ENCODE measurements at regions not wholly inside any gene's neighbourhood (a gene's known extent, or its start where the extent isn't known, plus 50 kb on each side); places are given as distances from the start of the nearest gene placed in this dataset.
"Not testable (repeated sequence)": the region's sequence is repeated elsewhere in the genome, so short reads cannot be mapped to it uniquely, and the experiment has no call there.

DNA sequence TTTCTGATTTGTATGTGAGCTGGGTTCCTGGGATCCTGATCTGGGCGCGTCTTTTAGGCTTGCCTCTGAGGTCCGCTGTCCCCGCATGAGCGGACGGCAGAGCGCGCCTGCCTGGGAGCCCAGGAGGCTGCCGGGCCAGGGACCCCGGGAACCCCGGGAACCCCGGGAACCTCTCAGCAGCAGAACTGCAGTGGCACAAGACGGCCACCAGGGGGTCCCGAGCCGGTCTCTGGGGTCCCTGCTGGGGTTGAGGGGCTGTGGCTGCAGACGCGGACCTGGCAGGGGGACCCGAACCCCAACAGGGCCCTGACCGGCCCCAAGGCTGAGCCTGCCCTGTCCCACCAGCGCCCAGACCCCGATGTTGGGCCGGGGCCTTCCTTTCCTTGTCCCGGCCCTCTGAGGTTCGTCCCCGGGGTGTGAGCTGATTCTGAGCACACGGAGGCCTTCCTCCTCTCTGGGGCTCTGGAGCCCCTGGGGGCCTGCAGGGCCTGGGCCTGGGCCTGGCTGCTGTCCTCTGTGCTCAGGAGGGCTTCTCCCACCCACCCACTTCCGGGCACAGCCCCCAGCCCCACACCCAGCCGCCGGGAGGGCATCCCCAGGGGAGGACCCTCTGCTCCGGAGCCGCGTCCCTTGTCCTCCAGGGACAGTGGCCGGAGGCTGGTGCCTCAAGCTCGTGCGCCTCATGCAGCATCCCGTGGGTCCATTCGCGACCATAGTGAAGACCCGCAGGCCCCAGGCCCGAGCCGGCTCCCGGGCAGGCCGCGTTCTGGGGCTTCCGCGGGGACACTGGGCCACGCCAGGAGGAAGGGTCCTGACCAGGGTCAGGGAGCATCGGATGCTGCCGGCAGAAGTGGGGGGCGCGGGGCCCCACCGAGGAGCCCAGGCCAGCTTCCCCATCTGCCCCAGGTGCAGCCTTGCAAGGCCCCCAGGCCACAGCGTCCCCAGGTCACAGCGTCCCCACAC, 152.9 kb downstream of the TMEM121 start:
- not testable (repeated sequence) for DNase-seq (ENCODE audit: low read depth)

DNA sequence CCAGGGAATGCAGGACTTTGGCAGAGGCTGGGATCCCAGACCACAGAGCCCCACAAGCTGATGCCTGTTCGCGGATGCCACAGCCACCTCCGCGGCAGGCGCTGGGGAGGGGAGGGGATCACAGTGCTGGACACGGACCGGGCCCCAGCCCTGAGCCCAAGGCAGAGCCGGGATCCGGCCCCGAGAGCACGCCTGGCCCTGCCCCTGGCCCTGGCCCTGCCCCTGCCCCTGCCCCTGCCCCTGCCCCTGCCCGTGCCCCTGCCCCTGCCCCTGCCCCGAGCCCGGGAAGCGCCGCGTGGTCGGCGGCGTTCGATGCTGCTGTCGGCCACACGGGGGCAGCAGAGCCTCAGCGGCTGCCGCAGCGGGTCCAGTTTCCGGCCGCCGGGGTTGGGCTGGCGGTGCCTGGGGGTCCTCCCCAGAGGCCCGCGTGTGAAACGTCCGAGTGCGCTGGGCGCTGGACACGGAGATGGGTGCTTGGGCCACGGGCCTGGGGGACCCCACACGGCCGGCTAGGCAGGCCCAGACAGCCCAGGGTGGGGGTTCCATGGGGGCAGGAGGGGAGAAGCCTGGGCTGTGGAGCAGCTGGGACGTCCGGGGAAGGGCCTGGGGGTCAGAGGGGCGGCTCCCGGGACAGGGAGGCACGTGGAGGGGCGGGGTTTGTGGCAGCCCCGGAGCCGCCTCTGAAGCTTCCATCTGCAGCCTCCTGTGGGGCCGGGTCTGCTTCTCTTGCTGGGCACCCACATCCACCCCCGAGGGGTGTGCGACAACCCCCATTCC, 153.8 kb downstream of the TMEM121 start:
- not testable (repeated sequence) for DNase-seq (ENCODE audit: low read depth)

DNA sequence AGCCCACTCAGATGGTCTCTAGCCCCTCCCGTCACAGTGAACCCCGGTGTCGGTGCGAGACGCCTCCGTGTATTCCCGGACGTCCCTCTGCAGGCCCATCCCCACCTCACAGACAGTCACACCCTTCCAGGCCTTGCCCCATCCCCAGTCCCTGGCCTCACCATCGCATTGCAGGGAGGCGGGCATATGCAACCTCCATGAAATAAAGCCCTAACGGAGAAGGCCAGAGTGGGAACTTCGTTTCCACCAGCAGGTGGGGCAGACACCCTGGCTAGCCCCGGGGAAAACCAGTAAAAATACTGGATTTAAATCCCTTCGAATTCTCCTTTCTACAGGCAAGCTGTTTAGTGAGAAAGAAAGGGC, 154.3 kb downstream of the TMEM121 start:
- DNase-seq (ENCODE audit: low read depth), result not testable (repeated sequence)

DNA sequence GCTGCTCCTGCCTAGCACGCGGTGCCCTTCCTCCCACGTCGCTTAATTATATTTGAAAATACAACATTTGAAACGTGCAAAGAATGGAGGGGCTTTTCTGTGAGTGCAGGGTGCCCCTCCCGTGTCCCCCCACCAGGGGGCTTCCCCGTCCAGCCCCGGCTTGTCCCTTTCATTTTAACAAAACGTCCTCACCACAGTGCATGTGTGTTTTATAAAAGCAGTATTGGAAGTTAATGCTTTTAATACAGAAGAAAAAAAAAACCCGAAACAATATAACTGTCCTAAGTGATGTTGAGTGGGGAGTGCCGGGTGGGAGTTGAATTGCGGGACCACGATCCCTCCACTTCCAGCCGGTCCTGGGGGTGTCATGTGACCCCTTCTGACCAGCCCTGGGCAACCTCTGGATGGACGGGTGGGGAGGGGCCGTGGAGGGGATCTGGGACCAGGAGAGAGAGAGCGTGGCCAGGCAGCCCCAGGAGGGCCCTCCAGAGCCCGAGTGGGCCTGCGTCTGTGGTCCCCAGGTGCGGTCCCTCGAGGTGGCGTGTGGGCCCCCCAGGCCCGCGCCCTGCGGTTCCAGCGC, 155.3 kb downstream of the TMEM121 start:
- not testable (repeated sequence) for DNase-seq (ENCODE audit: low read depth)

DNA sequence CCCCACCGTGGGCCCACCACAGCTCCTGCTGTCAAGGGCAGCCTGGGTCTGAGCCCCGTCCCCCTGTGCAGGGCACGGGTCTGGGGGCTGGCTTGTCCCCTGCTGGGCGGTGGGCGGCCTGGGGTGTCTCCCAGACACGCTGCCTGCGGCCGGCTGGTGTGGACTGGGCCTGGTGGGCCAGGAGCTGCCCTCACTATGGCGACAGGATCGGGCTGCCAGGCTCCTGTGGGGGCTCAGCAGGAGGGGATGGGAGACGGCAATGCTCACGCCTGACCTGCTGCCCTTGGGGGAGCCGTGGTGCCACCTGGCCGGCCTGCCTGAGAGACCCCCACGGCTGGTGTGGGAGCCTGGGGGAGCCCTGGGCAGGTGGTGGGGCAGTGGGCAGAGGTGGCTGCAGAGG, 156.1 kb downstream of the TMEM121 start:
- not testable (repeated sequence) for DNase-seq (ENCODE audit: low read depth)

DNA sequence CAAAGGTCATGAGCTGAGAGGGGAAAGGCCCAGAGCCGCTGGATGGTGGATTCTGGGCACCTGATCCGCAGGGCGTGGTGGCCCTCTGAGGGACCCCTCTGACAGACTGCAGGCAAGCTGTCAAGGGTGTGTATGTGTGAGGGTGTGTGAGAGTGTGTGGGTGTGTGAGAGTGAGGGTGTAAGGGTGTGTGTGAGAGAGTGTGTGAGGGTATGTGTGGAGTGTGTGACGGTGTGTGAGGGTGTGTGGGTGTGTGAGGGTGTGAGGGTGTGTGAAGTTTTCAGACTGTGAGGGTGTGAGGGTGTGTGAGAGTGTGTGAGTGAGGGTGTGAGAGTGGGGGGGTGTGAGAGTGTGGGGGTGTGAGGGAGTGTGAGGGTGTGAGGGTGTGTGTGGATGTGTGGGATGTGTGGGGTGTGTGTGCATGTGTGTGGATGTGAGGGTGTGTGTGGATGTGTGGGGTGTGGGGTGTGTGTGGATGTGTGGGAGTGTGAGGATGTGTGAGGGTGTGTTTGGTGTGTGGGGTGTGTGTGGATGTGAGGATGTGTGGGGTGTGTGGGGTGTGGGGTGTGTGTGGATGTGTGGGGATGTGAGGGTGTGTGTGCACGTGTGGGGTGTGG, 156.7 kb downstream of the TMEM121 start:
- DNase-seq (ENCODE audit: low read depth), result no peak

DNA sequence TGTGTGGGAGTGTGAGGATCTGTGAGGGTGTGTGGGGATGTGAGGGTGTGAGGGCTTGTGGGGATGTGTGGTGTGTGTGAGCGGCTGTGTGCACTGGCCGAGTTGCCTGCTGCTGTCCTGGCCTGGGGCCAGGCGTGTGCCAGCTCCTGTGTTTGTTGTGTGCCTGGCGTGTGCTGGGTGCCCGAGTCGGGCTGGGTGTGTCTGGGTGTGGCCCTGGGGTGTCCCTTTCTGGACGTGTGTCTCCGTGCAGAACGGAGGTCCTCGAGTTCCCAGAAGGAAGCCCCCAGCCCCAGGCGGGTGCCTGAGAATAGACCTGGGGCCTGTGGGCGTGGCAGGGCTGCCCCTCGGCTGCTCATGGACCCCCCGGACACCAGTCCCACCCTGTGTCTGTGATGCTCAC, 157.7 kb downstream of the TMEM121 start:
- DNase-seq (ENCODE audit: low read depth), result not testable (repeated sequence)

DNA sequence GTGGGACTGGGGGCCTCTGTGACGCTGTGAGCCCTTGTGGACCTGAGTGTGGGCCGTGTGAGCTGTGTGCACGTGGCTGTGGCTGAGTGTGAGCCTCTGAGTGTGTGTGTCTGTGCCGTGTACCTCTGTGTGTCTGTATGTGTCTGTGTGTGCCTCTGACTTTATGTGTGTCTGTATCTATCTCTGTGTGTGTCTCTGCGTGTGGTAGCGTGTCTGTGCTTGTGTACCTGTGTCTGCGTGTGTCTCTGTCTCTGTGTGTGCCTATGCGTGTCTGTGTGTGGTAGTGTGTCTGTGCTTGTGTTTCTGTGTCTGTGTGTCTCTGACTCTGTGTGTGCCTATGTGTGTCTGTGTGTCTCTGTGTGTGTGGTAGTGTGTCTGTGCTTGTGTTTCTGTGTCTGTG, 158.2 kb downstream of the TMEM121 start:
- not testable (repeated sequence) for DNase-seq (ENCODE audit: low read depth)

DNA sequence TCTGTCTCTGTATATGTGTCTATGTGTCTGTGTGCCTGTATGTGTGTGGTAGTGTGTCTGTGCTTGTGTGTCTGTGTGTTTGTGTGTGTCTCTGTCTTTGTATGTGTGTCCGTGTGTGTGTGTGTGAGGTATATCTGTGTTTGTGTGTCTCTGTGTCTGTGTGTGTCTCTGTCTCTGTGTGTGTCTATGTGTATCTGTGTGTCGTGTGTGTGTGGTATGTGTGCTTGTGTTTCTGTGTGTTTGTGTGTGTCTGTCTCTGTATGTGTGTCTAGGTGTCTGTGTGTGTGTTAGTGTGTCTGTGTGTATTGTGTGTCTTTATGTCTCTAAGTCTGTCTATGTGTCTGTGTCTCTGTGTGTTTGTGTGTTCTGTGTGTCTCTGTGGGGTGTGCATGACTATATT, 158.6 kb downstream of the TMEM121 start:
- no peak for DNase-seq (ENCODE audit: low read depth)

DNA sequence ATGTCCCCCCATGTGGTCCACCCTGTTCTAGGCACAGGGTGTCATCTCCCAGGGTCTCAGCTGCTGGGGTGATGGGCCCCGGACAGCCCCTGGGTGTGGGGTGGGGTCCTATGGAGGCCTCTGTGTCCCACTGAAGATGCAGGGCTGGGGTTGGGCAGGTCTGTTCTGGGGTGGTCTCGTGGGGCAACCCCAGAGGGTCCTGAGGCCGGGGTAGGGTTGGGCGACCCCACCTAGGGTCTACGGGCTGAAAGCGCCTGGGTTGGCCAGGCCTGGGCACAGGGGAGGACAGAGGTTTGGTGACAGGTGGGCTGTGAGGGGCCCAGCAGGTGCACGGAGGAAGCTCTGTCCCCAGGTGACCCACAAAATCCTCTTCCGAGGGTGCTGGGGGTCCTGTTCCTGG, 159.2 kb downstream of the TMEM121 start:
- not testable (repeated sequence) for DNase-seq (ENCODE audit: low read depth)

DNA sequence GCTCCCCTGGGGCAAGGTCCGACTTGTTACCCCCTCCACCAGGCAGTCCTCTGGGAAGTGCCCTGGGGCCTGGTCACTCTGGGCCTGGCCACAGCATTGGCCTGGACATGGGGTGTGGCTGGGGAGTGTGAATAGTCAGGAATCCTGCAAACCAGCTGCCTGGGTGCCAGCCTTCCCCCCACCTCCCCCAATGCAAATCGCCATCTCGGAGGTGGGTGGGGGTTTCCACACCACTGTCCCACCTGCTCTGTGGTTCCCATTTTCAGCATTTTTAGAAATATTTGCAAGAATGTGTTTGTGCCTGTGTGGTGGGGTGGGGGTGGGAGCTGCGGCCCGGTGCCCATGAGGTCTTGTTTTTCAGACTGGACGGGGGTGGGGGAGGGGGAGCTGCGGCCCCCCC, 159.7 kb downstream of the TMEM121 start:
- DNase-seq (ENCODE audit: low read depth), result not testable (repeated sequence)

DNA sequence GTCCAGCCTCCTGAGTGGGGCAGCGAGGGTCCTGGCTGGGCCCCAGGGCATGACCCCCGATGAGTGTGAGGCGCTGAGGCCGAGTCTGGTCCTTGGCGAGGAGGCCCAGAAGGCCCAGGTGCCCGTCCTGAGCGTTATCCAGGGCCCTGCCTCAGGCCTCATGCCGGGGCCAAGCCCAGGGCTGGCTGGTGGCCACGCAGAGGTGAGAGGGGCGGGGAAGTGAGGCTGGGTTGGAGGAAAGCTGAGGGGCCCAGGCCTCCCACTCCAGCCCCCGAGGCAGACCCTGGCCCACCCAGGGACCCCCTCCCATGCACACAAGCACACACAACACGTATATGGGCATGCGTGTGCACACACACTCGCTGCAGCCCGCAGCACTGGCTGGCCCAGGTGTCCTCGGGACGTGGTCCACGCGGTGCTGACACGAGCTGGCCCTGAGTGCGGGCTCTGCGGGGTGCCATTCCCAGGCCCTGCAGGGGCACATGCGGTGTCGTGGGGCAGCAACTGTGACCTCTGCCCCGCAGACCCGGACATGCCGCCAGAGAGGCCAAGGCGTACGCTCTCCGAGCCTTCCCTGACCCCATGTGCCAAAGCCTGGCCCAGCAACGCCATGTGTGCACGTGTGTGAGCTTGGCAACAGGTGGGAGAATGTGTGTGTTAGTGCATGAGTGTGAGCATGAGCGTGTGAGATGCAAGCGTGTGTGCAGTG, 160.2 kb downstream of the TMEM121 start:
- not testable (repeated sequence) for DNase-seq (ENCODE audit: low read depth)

DNA sequence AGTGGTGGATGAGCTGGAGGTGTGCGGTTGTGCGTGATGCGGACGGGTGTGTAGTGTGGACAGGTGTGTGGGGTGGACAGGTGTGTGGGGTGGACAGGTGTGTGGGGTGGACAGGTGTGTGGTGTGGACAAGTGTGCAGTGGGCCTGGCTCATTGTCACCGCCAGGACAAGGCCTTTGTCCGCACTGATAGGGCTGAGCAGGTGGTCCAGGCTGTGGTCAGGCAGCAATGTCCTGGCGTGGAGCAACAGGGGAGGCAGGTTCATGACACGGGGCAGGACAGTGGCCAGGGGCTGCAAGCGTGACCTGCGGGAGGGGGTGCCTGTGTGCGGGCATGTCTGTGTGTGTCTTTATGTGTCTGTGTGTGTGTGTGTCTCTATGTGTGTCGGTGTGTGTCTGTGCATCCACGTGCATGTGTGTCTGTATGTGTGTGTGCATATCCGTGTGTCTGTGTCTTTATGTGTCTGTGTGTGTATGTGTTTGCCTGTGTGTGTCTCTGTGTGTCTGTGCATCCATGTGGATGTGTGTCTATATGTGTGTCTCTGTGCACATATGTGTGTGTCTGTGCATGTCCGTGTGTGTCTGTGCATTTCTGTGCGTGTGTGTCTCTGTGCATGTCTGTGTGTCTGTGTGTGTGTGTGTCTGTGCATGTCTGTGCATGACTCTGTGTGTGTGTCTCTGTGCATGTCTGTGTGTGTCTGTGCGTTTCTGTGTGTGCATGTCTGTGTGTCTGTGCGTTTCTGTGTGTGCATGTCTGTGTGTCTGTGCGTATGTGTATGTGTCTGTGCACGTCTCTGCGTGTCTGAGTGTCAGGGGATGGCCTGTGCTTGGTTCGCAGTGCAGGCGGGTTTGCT, 161.0 kb downstream of the TMEM121 start:
- not testable (repeated sequence) for DNase-seq (ENCODE audit: low read depth)

DNA sequence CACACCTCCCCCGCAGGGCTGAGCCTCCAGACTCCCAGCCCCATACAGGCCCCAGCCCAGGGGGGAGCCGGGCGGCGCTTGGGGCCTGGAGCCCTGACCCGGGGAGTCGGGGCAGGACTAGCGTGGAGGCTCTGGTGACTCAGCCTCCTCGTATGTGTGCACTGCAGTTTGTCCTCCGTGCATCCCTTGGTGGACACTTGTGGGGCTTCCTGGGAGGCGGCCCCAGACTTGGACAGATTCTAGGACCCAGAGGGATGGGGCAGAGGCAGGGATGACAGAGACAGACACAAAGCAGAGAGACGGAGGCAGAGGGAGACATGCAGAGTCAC, 161.6 kb downstream of the TMEM121 start:
- not testable (repeated sequence) for DNase-seq (ENCODE audit: low read depth)

DNA sequence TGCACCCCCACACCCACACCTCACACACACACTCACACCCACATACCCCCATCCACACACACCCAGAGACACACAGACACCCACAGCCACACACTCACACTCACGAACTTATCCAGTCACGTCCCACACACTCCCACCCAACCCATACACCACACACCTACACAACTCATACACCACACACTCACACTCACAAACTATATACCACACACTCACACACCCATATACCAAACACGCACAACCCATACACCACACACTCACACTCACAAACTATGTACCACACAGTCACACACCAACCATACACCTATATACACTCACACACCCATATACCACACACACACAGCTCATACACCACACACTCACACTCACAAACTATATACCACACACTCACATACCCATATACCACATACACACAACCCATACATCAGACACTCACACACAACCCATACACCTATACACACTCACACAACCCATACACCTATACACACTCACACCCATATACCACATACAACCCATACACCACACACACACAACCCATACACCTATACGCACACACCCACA, 162.4 kb downstream of the TMEM121 start:
- not testable (repeated sequence) for DNase-seq (ENCODE audit: low read depth)

DNA sequence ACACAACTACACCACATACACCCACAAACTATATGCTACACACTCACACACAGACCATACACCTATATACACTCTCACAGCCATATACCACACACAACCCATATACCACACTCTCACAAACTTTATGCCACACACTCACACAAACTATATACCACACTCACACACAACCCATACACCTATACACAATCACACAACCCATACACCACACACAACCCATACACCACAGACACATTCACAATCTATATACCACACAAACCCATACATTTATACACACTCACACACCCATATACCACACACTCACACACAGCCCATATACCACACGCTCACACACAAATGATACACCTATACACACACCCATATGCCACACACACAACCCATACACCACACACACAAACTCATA, 163.3 kb downstream of the TMEM121 start:
- no peak for DNase-seq (ENCODE audit: low read depth)

DNA sequence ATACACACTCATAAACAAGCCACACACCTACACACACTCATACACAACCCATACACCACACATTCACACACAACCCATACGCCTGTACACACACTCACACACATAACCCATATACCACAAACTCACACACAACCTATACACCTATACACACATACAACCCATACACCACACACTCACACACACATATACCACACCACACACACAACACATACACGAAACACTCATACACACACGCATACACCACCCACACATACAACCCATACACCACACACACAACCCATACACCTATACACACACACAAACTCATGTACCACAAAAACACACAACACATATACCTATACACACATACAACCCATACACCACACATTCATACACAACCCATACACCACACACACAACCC, 164.3 kb downstream of the TMEM121 start:
- DNase-seq (ENCODE audit: low read depth), result no peak

DNA sequence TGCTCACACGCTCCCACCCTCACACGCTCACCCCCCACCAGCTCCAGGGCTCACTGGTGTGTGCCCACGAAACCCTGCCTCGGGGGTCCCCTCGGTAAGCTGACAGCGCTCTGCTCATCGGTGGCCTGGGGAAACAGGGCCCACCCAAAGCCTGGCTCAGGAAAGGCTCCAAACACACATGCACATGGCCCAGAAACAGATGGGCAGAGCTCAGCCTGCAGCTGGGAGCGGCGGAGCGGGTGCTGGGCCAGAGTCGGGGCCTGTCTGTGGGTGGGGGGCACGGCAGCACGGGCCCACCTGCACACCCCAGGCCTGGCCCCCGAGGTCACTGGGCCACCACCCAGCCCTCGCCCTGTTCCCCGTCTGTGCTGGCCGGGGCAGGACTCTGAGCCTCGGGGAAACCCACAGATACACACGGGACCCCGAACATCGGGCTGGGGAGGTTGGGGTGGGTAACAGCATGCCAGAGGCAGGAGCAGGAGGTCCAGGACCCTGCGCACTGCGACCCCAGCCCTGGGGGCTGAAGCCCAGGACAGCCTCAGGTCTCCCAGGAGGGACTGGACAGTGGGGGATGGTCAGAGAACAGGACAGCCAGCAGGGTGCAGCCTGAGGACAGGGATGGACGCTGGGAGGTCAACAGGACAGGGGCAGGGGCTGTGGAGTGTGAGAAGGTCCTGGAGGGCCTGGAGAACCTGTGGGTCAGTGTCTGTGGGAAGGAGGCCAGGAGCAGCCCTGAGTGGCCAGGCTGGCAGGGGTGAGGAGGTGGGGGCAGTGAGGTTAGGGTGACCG, 165.1 kb downstream of the TMEM121 start:
- DNase-seq (ENCODE audit: low read depth), result not testable (repeated sequence)

DNA sequence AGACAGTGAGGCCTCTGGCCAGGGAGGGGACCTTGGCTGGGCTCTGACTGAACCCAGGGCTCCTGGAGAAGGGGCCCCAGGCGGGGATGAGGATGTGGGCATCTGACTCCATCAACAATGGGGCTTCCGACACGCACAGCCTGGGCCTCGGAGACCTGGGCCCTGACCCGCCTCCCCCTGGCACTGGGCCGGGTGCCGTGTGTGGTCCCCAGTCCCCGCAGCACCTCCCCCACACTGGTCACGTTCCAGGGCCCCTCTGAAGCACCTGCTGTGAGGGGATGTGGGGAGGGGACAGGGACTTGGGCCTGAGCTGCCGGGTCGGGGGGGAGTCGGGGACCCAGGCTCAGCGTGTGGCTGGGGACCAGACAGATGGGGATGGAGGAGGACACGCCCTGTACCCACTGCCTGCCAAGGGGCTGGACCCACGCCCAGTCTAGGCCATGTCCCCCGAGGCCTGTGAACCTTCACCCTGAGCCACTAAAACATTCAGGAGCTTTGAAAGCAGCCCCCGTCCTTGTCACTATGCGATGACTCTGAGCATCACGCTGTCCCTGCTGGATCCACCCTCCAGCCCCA, 165.8 kb downstream of the TMEM121 start:
- DNase-seq (ENCODE audit: low read depth), result not testable (repeated sequence)
